GM23338 (cell line): ENCODE measurements at regions not wholly inside any gene's neighbourhood (a gene's known extent, or its start where the extent isn't known, plus 50 kb on each side); places are given as distances from the start of the nearest gene placed in this dataset.

Experiments
- ATAC-seq: fragments of 200-7000 bp; cut with Tn5 transposase; 3 replicates; pipeline ENCODE4 v1.9.1; 2020
- DNase-seq: peaks from one replicate; pipeline ENCODE4 v3.0.0-alpha.2; 2015; ENCODE audit warnings: low spot score
- H2AFZ ChIP-seq: fragments of 200-600 bp; sonication (generic); 2 replicates; pipeline ENCODE4 v1.8.0; 2016; ENCODE audit warnings: antibody characterized with exemption, mild to moderate bottlenecking, moderate library complexity
- H3F3A ChIP-seq: fragments of 200-600 bp; sonication (generic); replicated peaks from 2 replicates; pipeline ENCODE4 v1.8.0; 2017; ENCODE audit warnings: antibody characterized with exemption, mixed run types, low read depth
- H3K27ac ChIP-seq: fragments of 200-600 bp; sonication (generic); 2 replicates; pipeline ENCODE4 v1.6.1; 2016; ENCODE audit warnings: low read depth
- H3K27me3 ChIP-seq: fragments of 200-600 bp; sonication (generic); 2 replicates; pipeline ENCODE4 v1.8.0; 2016; ENCODE audit warnings: mild to moderate bottlenecking, mixed run types, moderate library complexity; ENCODE audit not compliant: insufficient read depth
- H3K36me3 ChIP-seq: fragments of 200-600 bp; sonication (generic); 2 replicates; pipeline ENCODE4 v1.8.0; 2016; ENCODE audit warnings: mild to moderate bottlenecking; ENCODE audit not compliant: insufficient read depth
- H3K4me1 ChIP-seq: fragments of 200-600 bp; sonication (generic); 2 replicates; pipeline ENCODE4 v1.8.0; 2016; ENCODE audit warnings: mild to moderate bottlenecking, moderate library complexity; ENCODE audit not compliant: insufficient read depth
- H3K4me2 ChIP-seq: fragments of 200-600 bp; sonication (generic); 2 replicates; pipeline ENCODE4 v1.7.1; 2017; ENCODE audit warnings: mixed run types
- H3K4me3 ChIP-seq: fragments of 200-600 bp; sonication (generic); 2 replicates; pipeline ENCODE4 v1.6.1; 2016; ENCODE audit warnings: mixed run types
- H3K79me2 ChIP-seq: fragments of 200-600 bp; sonication (generic); replicated peaks from 2 replicates; pipeline ENCODE4 v1.8.0; 2017; ENCODE audit warnings: mild to moderate bottlenecking; ENCODE audit not compliant: insufficient read depth
- H3K9me2 ChIP-seq: fragments of 200-600 bp; sonication (generic); 2 replicates; pipeline ENCODE4 v1.8.0; 2017; ENCODE audit not compliant: insufficient read depth
- H4K20me1 ChIP-seq: fragments of 200-600 bp; sonication (generic); replicated peaks from 2 replicates; pipeline ENCODE4 v1.8.0; 2017; ENCODE audit warnings: mild to moderate bottlenecking; ENCODE audit not compliant: insufficient read depth
- H3K27ac Mint-ChIP-seq: 2 replicates; pipeline ENCODE4 v1.8.0; 2020; ENCODE audit warnings: inconsistent platforms, mild to moderate bottlenecking, moderate library complexity, mixed read lengths
- H3K27me3 Mint-ChIP-seq: 3 replicates; pipeline ENCODE4 v1.8.0; 2022; ENCODE audit warnings: low read depth, mild to moderate bottlenecking, moderate library complexity, mixed read lengths, inconsistent platforms; ENCODE audit not compliant: insufficient read depth, poor library complexity
- H3K36me3 Mint-ChIP-seq: 3 replicates; pipeline ENCODE4 v1.8.0; 2021; ENCODE audit warnings: low read depth, mild to moderate bottlenecking, inconsistent platforms, moderate library complexity, mixed read lengths
- H3K4me1 Mint-ChIP-seq: 3 replicates; pipeline ENCODE4 v1.8.0; 2020; ENCODE audit warnings: mild to moderate bottlenecking, inconsistent platforms, mixed read lengths
- H3K4me3 Mint-ChIP-seq: 3 replicates; pipeline ENCODE4 v1.8.0; 2021; ENCODE audit warnings: moderate library complexity, mild to moderate bottlenecking, inconsistent platforms, mixed read lengths
- H3K9me3 Mint-ChIP-seq: 3 replicates; pipeline ENCODE4 v1.8.0; 2020; ENCODE audit warnings: moderate library complexity, mild to moderate bottlenecking, inconsistent platforms, mixed read lengths
- CREB1 ChIP-seq: fragments of 250-450 bp; sonication (Bioruptor Pico); IDR thresholded peaks from 2 replicates; pipeline ENCODE4 v1.5.0; 2020; ENCODE audit warnings: low read depth, mild to moderate bottlenecking, moderate library complexity
- CTCF ChIP-seq, 2 experiments: fragments of 200-600 bp in 1 of 2; sonication (generic) in 1 of 2; conservative IDR thresholded peaks; 2 replicates each; pipeline versions ENCODE4 v1.5.1 to v1.6.1; 2016 to 2017; ENCODE audit warnings: antibody characterized with exemption in 2 of 2, low read depth in 2 of 2, mild to moderate bottlenecking in 2 of 2, moderate library complexity in 1 of 2
- EZH2 ChIP-seq: fragments of 200-600 bp; sonication (generic); IDR thresholded peaks from one replicate; pipeline ENCODE4 v1.8.0; 2017; ENCODE audit warnings: antibody characterized with exemption, mild to moderate bottlenecking, low read depth; ENCODE audit not compliant: unreplicated experiment
- EZH2phosphoT487 ChIP-seq: fragments of 200-600 bp; sonication (generic); IDR thresholded peaks from one replicate; pipeline ENCODE4 v1.8.1; 2018; ENCODE audit warnings: antibody characterized with exemption; ENCODE audit not compliant: unreplicated experiment
- JUNB ChIP-seq: IDR thresholded peaks from one replicate; pipeline ENCODE4 v1.6.1; 2016; ENCODE audit warnings: antibody characterized with exemption; ENCODE audit not compliant: unreplicated experiment
- NANOG ChIP-seq: IDR thresholded peaks from 2 replicates; pipeline ENCODE4 v1.6.1; 2016; ENCODE audit warnings: antibody characterized with exemption, borderline replicate concordance
- POLR2AphosphoS5 ChIP-seq: IDR thresholded peaks from 2 replicates; pipeline ENCODE4 v1.6.1; 2016; ENCODE audit warnings: antibody characterized with exemption, low read depth
- STAT1 ChIP-seq: IDR thresholded peaks from one replicate; pipeline ENCODE4 v1.6.1; 2016; ENCODE audit warnings: antibody characterized with exemption; ENCODE audit not compliant: unreplicated experiment
- ZNF114 ChIP-seq: fragments of 250-450 bp; sonication (Bioruptor Pico); IDR thresholded peaks from 2 replicates; pipeline ENCODE4 v1.5.0; 2020; ENCODE audit warnings: mild to moderate bottlenecking, moderate library complexity
- ZNF331 ChIP-seq: fragments of 250-450 bp; sonication (Bioruptor Pico); IDR thresholded peaks from 2 replicates; pipeline ENCODE4 v1.5.0; 2020; ENCODE audit warnings: low read depth, mild to moderate bottlenecking, moderate library complexity
- TF ChIP-seq, protein P1 (sequence below): IDR thresholded peaks from 2 replicates; pipeline ENCODE4 v1.6.1; 2016; ENCODE audit warnings: antibody characterized with exemption
- TF ChIP-seq, protein P2 (sequence below): fragments of 250-450 bp; sonication (Bioruptor Pico); IDR thresholded peaks from 2 replicates; pipeline ENCODE4 v1.5.0; 2020; ENCODE audit warnings: mild to moderate bottlenecking, moderate library complexity
- TF ChIP-seq, protein P3 (sequence below): IDR thresholded peaks from one replicate; pipeline ENCODE4 v1.6.1; 2018; ENCODE audit warnings: antibody characterized with exemption; ENCODE audit not compliant: unreplicated experiment

DNA sequence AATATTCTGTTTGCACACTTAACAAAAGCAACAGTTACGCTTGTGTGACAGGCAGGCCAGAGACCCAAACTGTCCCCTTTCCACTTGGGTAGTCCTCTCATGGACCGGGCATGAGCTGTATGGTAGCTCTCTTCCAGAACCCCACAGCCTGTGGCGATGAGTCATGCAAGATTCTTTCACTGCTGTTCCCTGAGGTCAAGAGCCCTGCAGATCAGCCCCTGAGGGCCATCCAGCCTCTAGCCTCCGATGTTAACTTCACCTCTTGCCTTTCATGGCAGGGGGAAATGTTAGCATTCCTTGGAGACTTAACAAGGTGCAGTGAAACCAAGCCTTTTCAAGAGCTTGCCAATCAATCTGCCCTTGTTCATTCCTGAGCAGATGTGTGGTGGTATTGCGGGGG lies 63.2 kb upstream of the DEUP1 start:
- Histone ChIP-seq H3F3A (no peaks in the 10 kb centered on the region), H4K20me1 (no peaks in the 10 kb centered on the region), H3K27ac (no peak overlapping the region), H3K27me3 (no peaks in the 10 kb centered on the region), H3K4me1 (no peaks in the 10 kb centered on the region), H2AFZ (no peak overlapping the region), H3K36me3 (no peaks in the 10 kb centered on the region), H3K79me2 (no peaks in the 10 kb centered on the region), H3K9me2 (peaks cover 7% of the 10 kb centered on the region; the same call in 1 of the 2 replicates), H3K4me3 (no peak overlapping the region), H3K4me2 (no peak overlapping the region)
- ATAC-seq (no peak), DNase-seq (no peak)
- Mint-ChIP-seq H3K27ac (no peak overlapping the region), H3K9me3 (peaks cover 13% of the 10 kb centered on the region), H3K36me3 (peaks cover 7% of the 10 kb centered on the region), H3K27me3 (no peaks in the 10 kb centered on the region), H3K4me3 (no peak overlapping the region), H3K4me1 (no peaks in the 10 kb centered on the region)
- no peak for TF ChIP-seq CREB1
- no peak for TF ChIP-seq STAT1
- TF ChIP-seq, protein P1, sequence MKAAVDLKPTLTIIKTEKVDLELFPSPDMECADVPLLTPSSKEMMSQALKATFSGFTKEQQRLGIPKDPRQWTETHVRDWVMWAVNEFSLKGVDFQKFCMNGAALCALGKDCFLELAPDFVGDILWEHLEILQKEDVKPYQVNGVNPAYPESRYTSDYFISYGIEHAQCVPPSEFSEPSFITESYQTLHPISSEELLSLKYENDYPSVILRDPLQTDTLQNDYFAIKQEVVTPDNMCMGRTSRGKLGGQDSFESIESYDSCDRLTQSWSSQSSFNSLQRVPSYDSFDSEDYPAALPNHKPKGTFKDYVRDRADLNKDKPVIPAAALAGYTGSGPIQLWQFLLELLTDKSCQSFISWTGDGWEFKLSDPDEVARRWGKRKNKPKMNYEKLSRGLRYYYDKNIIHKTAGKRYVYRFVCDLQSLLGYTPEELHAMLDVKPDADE, result no peak
- no peak for TF ChIP-seq JUNB
- no peak for TF ChIP-seq NANOG
- TF ChIP-seq CTCF (conservative IDR thresholded peaks at IDR 0.05; ENCODE audit: low read depth in 2 of 2), result no peak
- TF ChIP-seq, protein P2, sequence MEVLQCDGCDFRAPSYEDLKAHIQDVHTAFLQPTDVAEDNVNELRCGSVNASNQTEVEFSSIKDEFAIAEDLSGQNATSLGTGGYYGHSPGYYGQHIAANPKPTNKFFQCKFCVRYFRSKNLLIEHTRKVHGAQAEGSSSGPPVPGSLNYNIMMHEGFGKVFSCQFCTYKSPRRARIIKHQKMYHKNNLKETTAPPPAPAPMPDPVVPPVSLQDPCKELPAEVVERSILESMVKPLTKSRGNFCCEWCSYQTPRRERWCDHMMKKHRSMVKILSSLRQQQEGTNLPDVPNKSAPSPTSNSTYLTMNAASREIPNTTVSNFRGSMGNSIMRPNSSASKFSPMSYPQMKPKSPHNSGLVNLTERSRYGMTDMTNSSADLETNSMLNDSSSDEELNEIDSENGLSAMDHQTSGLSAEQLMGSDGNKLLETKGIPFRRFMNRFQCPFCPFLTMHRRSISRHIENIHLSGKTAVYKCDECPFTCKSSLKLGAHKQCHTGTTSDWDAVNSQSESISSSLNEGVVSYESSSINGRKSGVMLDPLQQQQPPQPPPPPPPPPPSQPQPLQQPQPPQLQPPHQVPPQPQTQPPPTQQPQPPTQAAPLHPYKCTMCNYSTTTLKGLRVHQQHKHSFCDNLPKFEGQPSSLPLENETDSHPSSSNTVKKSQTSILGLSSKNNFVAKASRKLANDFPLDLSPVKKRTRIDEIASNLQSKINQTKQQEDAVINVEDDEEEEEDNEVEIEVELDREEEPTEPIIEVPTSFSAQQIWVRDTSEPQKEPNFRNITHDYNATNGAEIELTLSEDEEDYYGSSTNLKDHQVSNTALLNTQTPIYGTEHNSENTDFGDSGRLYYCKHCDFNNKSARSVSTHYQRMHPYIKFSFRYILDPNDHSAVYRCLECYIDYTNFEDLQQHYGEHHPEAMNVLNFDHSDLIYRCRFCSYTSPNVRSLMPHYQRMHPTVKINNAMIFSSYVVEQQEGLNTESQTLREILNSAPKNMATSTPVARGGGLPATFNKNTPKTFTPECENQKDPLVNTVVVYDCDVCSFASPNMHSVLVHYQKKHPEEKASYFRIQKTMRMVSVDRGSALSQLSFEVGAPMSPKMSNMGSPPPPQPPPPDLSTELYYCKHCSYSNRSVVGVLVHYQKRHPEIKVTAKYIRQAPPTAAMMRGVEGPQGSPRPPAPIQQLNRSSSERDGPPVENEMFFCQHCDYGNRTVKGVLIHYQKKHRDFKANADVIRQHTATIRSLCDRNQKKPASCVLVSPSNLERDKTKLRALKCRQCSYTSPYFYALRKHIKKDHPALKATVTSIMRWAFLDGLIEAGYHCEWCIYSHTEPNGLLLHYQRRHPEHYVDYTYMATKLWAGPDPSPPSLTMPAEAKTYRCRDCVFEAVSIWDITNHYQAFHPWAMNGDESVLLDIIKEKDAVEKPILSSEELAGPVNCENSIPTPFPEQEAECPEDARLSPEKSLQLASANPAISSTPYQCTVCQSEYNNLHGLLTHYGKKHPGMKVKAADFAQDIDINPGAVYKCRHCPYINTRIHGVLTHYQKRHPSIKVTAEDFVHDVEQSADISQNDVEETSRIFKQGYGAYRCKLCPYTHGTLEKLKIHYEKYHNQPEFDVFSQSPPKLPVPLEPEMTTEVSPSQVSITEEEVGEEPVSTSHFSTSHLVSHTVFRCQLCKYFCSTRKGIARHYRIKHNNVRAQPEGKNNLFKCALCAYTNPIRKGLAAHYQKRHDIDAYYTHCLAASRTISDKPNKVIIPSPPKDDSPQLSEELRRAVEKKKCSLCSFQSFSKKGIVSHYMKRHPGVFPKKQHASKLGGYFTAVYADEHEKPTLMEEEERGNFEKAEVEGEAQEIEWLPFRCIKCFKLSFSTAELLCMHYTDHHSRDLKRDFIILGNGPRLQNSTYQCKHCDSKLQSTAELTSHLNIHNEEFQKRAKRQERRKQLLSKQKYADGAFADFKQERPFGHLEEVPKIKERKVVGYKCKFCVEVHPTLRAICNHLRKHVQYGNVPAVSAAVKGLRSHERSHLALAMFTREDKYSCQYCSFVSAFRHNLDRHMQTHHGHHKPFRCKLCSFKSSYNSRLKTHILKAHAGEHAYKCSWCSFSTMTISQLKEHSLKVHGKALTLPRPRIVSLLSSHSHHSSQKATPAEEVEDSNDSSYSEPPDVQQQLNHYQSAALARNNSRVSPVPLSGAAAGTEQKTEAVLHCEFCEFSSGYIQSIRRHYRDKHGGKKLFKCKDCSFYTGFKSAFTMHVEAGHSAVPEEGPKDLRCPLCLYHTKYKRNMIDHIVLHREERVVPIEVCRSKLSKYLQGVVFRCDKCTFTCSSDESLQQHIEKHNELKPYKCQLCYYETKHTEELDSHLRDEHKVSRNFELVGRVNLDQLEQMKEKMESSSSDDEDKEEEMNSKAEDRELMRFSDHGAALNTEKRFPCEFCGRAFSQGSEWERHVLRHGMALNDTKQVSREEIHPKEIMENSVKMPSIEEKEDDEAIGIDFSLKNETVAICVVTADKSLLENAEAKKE, result no peak
- no peak for TF ChIP-seq EZH2phosphoT487
- no peak for TF ChIP-seq ZNF331 (CRISPR knock-in tag)
- no peak for TF ChIP-seq POLR2AphosphoS5
- TF ChIP-seq ZNF114 (CRISPR knock-in tag), result no peak
- TF ChIP-seq, protein P3, sequence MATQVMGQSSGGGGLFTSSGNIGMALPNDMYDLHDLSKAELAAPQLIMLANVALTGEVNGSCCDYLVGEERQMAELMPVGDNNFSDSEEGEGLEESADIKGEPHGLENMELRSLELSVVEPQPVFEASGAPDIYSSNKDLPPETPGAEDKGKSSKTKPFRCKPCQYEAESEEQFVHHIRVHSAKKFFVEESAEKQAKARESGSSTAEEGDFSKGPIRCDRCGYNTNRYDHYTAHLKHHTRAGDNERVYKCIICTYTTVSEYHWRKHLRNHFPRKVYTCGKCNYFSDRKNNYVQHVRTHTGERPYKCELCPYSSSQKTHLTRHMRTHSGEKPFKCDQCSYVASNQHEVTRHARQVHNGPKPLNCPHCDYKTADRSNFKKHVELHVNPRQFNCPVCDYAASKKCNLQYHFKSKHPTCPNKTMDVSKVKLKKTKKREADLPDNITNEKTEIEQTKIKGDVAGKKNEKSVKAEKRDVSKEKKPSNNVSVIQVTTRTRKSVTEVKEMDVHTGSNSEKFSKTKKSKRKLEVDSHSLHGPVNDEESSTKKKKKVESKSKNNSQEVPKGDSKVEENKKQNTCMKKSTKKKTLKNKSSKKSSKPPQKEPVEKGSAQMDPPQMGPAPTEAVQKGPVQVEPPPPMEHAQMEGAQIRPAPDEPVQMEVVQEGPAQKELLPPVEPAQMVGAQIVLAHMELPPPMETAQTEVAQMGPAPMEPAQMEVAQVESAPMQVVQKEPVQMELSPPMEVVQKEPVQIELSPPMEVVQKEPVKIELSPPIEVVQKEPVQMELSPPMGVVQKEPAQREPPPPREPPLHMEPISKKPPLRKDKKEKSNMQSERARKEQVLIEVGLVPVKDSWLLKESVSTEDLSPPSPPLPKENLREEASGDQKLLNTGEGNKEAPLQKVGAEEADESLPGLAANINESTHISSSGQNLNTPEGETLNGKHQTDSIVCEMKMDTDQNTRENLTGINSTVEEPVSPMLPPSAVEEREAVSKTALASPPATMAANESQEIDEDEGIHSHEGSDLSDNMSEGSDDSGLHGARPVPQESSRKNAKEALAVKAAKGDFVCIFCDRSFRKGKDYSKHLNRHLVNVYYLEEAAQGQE, result no peak
- TF ChIP-seq EZH2, result no peak
